ENCODE measurements at regions not wholly inside any gene's neighbourhood (a gene's known extent, or its start where the extent isn't known, plus 50 kb on each side); places are given as distances from the start of the nearest gene placed in this dataset.
"Not testable (repeated sequence)": the region's sequence is repeated elsewhere in the genome, so short reads cannot be mapped to it uniquely, and the experiment has no call there.

DNA sequence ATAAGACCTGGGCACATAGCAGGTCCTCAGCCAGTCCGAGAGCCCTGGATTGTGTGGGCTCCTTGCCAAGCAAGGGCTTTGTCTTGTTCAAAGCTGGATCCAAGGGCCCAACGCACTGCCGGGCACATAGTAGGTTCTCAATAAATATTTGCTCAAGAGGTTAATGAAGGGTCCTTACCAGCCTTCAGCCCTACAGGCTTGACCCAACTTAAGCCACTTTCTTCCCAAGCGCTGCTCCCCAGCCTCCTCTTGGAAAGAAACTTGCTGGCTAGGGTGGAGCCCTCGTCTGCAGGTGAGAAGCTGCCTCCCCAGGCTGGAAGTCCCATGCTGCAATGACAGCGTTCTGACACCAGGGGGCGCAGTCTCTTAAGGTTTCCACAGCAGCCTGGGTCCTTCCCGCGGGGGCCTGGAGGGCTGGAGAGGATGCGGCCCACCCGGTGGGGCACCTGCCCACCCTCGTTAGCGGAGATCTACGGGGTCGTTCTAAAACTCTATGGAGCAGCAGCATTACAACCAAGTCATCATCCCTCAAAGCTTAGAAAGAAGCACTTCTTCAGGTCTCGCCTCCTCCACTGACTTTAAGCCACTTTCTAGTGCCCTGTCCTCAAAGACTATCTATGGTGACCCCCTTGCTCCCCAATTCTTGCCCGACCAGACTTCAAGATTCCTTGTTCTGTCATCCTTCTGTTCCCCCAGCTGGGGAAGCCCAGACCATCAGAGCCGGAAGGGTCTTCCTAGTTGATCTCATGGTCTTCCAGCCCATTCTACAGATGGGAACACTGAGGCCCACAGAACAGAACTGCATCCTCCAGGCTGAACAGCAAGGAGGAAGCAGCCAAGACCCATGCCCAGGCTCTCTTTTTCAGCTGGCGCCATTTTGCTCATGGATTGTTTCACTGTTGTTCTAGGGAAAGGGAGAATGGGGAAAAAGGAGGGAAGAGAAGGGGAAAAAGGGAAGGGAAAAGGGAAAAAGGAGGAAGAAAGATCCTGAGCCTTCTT lies 115.4 kb downstream of the LHX2 start:
- DNase-seq, result no peak

DNA sequence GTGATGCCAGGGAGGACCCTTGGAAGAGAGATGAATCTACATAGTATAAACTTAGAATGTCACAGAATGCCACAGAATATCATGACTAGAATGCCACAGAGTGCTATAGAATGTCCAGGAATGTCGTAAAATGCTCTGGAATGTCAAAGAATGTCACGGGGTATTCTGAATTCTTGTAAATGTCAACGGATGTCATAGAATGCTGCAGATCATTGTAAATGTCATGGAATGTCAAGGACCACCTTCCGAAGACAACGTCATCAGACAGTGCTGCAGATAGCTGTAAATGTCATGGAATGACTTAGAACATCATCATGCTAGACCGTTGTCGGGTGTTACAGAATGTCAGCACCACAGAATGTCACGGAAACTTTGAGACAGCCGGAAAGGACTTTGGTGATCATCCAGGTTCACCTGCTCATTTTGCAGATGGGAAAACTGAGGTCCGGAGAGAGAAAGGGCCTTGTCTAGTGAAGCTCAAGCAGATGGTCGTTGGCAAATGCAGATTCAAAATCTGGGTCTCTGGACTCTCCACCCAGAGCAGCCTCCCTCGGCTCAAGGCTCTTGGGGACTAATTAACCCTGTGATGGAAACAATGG lies 117.1 kb downstream of the LHX2 start:
- no peak for DNase-seq

DNA sequence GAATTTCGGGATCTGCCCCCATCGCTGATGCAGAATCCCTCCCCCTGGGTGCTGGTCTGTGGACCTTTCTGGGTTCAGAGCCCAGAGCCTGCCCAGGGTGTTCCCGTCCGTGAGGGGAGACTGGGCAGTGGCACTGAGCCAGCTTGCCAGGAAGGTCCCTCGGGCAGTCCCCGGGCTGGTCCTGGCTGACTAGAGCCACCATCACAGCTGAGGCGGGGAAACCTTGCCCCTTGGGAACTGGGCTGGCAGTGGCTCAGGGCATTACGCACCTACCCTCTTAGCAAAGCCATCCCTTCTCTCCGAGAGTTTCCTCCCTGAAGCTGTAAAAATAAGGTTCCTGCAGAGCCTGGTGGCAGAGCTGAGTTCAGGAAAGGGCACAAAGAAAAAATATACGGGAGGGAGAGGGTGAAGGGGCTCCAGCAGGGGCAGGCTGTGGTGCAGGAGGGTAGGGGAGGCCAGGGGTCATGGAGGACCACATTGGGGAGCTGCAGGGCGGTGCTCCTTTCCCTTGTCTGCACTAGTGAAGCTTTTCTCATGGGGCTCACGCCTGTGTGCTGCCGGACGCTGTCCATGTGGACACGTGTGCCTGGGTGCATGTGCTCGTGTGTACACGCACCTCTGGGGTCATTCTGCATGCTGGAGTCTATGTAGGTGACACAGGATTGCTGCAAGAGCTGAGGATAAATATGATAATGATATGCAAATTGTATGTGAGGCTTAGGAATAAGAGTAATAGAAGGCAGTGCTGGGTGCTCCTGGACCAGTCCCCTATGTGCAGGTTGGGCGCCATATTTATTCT lies 118.9 kb downstream of the LHX2 start:
- no peak for DNase-seq

DNA sequence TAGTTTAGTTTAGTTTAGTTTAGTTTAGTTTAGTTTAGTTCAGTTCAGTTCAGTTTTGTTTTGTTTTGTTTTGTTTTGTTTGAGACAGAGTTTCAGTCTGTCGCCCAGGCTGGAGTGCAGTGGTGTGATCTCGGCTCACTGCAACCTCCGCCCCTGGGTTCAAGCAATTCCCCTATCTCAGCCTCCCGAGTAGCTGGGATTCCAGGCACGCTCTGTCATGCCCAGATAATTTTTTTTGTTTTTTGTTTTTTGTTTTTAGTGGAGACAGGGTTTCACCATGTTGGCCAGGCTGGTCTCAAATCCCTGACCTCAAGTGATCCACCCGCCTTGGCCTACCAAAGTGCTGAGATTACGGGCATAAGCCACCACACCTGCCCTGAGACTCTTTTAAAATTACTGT lies 120.0 kb downstream of the LHX2 start:
- DNase-seq, result not testable (repeated sequence)

DNA sequence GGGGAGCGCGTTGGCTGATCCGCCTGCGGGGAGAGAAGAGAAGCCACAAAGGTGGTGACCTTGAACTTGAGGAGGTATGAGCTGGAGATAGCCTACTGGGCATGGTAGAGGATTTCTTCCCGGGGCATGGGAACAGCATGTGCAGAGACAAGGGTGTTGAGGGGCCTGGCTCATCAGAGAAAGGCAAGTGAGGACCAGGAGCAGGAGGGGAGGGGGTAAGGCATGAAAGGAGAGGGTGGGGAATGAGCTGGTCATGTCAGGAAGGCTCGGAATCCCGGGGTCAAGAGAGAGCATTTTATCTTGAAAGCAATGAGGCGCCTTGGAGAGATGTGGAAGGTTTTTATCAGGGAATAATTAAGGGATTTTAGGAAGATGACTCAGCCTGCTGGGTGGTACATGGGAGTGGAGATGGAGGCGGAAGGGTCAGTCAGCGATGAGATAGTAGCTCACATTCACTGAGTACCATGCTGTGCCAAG lies 121.1 kb downstream of the LHX2 start:
- DNase-seq, result no peak

DNA sequence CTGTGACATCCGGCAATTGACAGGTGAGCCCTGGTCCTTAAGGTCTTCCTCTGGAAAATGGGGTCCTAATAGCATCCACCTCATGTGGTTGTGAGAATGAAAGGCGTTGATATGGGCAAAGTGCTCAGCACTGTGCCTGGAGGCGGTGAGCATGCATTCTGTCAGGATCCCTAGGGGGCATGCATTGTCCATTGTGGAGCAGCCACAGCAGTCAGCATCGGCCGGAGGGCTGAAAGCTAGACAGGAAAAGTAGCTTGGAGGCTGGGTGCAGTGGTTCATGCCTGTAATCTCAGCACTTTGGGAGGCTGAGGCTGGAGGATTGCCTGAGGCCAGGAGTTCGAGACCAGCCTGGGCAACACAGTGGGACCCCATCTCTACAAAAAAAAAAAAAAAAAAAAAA lies 122.2 kb downstream of the LHX2 start:
- DNase-seq, result no peak

DNA sequence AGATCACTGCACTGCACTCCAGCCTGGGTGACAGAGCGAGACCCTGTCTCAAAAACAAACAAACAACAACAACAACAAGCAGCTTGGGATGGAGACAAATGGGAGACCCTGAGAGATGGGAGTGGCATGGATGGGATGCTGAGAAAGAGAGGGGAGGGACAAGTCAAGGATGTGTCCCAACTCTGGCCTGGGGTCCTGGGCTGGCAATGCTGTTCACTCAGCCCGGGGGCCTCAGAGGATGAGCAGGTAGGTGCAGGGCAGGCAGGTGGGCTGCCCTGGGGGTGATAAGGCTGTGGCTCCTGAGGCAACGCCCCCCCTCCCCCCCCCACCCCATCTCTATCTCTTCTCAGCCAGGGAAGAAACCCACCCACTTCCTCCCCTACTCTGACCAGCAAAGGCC lies 123.0 kb downstream of the LHX2 start:
- no peak for DNase-seq

DNA sequence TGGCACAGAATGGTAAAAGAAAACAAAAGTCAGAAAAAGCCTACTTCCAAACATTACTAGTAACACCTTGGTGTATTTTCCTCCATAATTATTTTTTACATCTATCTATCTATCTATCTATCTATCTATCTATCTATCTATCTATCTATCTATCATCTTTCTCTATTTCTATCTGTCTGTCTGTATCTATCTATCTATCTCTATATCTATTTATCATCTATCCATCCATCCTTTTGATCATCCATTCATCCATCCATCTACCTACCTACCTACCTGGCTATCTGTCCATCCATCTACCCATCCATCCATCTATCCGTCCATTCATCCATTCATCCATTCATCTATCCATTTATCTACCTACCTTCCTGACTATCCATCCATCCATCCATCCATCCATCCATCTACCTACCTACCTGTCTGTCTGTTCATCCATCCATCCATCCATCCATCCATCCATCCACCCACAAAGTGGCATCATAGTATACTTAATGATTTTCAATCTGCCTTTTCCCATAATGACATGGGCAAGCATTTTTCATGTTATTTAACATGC lies 121.9 kb upstream of the NEK6 start:
- DNase-seq, result no peak

DNA sequence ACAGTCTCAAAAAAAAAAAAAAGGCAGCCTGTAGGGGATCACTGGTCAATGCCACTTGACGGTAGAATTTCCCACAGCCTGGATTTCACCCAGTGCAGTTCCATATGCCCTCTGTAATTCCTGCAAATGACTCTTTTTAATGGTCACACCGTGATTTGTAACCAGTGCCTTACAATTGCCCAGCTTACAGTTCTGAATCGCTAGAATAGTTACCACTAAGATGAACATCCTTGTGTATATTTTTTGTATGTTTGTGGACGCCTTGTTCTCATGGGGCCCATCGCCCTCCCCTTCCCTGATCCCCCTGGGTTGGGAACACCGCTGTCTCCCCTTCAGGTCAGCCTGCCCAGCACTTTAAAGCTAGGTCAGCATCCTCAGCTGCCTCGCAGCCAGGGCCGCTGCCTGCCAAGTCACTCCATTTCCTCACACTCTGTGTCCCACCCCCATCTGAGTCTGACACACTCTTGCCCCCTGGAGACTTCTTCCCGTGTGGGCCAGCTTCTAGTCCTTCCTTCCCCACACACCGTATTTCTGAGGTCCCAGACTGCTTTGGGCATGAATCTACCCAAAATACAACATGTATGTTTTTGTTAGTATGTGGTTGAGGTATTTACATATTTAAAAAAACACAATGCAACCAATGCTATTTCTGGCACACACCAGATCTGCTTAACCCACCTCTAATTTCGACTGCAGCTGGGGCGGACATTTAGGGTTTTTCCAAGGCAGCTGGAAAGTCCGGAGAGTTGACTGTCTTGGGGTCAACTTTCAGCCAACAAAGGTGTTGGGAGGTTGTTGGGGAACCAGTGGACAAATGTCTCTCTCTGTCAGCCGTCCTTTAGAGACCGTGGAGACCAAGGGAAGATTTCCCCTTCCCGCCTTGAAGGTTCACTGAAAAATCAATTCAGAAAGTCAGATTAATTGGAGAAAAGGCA lies 120.5 kb upstream of the NEK6 start:
- DNase-seq, result no peak

DNA sequence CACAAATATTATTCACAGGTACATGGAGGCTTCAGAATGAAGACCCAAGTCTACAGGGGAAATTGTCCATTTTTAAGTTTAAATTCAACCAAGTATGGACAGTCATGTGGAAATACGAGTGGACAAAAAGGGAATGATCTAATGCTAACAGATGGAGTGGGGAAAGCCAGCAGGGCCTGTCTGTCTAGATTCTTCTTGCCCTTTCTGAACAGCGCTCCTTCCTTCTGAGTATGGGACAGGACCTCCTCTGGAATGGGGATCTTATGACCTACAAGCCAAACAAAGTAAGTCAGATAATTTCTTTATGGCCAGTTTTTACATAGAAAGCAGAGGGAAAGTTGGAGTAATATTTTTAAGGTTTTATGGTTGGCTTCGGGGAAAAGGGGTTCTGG lies 119.8 kb upstream of the NEK6 start:
- no peak for DNase-seq

DNA sequence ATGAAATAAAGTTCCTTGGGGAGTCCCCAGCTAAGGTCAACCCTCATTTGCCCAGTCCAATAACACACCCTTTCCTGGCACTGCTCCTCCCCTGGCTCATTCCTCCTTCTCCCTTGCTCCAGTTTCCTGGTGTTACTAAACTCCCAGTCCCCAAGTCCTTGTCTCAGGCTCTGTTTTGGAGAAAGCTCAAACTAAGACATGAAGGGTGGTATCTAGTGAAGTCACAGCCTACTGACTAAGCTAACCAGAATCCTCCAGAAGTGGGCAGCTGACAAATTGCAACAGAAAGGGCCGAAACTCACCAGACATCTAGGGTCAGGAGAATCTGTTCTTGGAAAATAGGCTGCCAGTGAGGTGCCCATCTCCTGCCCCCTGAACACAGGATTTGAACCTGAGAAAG lies 118.7 kb upstream of the NEK6 start:
- DNase-seq, result no peak

DNA sequence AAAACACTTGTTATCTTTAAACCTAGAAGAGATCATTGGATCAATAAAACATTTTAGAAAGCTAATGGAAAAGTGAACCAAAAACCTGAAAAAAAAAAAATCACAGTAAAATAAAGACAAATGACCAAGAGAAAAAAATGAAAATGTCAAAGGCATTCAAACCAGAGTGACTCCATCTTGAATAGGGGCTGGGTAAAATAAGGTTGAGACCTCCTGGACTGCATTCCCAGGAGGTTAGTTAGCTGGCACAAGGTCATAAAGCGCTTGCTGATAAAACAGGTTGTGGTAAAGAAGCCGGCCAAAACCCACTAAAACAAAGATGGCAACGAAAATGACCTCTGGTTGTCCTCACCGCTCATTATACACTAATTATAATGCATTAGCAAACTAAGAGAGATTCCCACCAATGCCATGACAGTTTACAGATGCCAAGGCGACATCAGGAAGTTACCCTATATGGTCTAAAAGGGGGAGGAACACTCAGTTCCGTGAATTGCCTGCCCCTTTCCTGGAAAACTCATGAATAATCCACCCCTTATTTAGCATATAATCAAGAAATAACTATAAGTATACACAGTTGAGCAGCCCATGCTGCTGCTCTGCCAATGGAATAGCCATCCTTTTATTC lies 116.7 kb upstream of the NEK6 start:
- DNase-seq, result no peak

DNA sequence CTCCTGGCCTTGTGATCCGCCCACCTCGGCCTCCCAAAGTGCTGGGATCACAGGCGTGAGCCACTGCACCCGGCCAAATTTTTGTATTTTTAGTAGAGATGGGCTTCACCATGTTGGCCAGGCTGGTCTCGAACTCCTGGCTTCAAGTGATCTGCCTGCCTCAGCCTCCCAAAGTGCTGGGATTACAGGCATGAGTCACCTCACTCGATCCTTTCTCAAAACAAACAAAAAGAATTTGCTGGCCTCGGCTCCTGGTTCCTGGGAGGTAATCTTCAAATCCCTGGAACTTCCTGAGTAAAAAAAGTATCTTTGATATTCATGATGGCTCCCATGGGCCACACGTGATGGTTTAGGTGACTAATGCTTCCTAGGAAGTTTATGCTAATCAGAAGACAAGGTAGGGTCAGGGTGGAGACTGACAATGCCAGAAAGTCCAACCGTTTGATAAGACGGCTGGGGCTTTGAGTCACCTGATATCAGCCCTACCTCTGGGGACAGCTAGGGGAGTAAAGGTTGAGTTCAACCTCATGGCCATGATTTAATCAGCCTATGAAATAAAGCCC lies 113.1 kb upstream of the NEK6 start:
- not testable (repeated sequence) for DNase-seq

DNA sequence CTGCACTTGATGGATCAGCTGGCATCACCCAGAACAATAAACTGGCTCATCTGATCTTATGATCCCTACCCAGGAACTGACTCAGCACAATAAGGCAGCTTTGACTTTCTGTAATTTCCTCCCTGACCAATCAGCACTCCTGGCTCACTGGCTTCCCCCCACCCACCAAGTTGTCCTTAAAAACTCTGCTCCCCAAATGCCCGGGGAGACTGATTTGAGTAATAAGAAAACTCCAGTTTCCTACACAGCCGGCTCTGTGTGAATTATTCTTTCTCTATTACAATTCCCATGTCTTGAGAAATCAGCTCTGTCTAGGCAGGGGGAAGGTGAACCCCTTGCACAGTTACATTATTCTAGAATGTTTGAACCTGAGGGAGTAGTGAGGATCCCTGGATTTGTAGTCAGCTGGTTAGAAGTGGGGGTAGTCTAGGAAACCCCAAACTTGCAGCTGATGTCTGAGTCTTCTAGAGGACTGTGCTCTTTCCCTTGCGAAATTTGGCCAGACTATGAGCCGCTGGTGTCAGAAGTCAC lies 111.7 kb upstream of the NEK6 start:
- no peak for DNase-seq

DNA sequence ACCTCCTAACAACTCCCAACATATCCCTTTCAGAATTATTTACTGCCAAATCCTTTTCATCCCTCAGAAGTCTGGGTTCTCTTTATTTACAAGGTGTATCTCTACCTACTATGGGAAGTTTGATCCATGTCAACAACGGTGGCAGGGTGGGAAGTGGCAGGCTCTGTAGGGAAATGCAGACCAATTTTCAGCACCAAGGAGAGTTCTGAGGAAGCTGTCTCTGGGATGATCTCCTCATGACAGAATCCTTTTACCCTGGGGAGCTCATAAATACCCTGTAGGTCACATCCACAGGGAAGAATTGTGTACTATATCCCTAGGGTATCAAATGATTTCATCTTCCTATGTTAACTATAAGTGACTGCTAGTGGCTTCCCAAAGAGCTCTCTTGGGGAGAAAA lies 107.8 kb upstream of the NEK6 start:
- DNase-seq, result no peak

DNA sequence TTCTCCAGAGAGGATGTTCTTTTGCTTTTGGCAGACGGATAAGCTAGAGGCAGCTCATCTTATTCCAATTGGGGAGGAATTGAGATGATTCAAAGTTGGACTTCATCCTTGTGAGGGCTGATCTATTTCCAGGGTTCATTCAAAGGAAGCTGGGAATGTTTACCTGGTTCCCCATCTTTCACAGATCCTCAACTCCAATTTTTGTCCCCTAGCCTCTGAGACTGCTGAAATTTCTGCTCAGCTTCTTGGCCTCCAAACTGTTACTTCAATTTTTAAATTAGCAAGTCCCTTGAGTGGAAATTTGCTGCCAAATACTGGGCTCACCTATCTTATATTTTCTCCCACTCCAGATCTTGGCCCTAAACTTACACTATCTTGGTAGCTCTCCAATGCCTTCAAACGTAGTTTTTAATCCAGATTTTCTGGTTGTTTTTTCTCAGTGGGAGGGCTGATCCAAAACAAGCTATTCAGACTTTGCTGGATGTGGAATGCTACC lies 93.9 kb upstream of the NEK6 start:
- no peak for DNase-seq

DNA sequence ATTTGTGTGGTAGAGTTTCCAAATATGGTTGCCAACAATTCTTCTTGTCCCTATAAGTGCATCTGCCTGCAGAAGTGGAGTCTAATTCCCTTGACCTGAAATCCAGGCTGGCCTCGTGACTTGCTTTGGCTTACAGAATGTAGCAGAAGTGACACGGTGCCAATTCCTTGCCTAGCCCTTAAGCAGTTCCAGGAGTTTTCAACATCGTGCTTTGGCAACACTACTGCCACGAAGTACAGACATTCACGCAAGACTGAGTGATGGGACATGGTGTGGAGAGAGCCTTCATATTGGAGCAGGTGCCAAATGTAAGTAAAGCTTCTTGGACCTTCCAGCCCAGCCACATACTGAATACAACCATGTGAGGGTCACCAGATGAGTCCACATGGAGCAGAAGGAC lies 92.9 kb upstream of the NEK6 start:
- DNase-seq, result no peak

DNA sequence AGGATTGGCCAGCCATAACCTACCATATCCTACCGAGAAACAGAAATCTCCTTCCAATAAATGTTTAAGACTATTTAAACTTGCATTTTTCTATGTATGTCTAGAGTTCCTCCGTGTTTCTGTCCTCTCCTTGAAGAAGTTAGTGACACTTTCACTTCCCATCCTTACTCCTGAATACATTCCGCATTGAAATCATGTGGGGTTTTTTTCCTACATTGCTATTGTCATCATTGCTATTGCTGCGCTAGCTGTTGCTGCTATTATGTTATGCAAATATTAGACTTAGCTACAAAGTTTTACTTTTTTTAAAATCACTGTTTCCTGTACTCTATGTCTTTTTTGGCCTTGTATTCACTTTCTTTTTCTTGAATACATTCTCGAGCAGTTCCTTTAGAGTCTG lies 83.3 kb upstream of the NEK6 start:
- DNase-seq, result no peak

DNA sequence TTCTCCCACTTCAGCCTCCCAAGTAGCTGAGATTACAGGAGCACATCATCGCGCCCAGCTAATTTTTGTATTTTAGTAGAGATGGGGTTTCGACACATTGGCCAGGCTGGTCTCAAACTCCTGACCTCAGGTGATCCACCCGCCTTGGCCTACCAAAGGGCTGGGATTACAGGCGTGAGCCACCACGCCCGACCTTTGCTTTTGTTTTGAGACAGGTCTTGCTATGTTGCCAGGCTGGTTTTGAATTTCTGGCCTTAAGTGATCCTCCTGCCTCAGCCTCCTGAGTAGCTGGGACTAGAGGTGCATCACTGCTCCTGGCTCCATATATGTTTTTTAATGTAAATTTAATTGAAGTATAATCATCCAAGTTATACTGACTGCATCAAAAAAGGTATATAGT lies 80.2 kb upstream of the NEK6 start:
- not testable (repeated sequence) for DNase-seq

DNA sequence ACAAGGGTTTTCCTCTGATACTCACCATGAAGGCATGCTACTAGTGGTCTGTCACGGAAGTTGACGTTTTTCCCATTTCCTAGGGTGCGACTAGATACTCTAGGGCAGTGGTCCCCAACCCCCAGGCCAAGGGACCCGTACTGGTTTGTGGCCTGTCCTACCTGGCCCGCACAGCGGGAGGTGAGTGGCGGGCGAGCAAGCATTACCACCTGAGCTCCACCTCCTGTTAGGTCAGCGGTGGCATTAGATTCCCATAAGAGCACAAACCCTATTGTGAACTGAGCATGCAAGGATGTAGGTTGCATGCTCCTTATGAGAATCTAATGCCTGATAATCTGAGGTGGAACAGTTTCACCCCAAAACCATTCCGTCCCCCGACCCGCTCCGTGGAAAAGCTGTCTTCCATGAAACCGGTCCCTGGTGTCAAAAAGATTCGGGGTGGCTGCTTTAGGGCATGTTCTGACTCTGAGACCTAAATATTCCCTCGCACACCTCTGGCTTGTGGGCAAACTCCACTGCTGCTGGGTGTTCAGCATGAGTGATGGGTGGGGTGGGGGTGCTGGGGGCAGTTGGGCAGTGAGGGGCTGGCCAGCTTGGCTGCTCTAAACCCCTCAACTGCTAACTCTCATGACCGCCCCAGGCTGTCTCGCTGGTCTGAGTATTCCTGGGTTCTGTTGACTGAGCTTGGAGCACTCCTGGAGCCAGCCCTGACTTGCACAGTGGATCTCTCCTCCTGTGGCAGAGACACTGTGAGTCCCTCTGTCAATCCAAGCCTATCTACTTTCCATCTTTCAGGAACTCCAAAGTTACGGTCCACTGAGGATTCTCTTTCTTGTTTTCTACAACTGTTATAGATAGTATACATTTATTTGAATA lies 78.3 kb upstream of the NEK6 start:
- DNase-seq, result no peak
